HCT116 (cell line): ENCODE measurements at regions not wholly inside any gene's neighbourhood (a gene's known extent, or its start where the extent isn't known, plus 50 kb on each side); places are given as distances from the start of the nearest gene placed in this dataset.

Experiments used
- ATAC-seq: fragments of 200-7000 bp; cut with Tn5 transposase; 2 replicates; pipeline ENCODE4 v1.9.1; 2020; ENCODE audit warnings: mild to moderate bottlenecking, moderate library complexity
- BruUV-seq: library from RNA; stranded (reverse); fragments of 400-500 nt; replicated peaks from 2 replicates; lab custom pipeline; 2021; lab: Mats Ljungman, UMichigan
- CTCF ChIA-PET: fragments of 300-600 bp; sonication (Branson Sonifier 250); formaldehyde crosslinking; loops from one replicate; lab custom pipeline; 2021; ENCODE audit warnings: antibody characterized with exemption; lab: Charles Lee
- POLR2A ChIA-PET: fragments of 300-600, 350-600 bp; sonication (Branson Sonifier 250); formaldehyde crosslinking; loops from one replicate; lab custom pipeline; 2021; ENCODE audit warnings: antibody characterized with exemption; lab: Charles Lee
- RAD21 ChIA-PET, 2 experiments: fragments of 300-600 bp; sonication (Branson Sonifier 250); formaldehyde crosslinking; loops; one replicate each; lab custom pipeline; 2023; ENCODE audit warnings: low total read pairs in 2 of 2; ENCODE audit not compliant: uncharacterized antibody in 2 of 2, unreplicated experiment in 2 of 2, low non-redundant PET in 1 of 2; lab: Charles Lee
- DNase-seq: peaks from one replicate; pipeline ENCODE4 v3.0.0-alpha.2; 2010; ENCODE audit warnings: low read depth, low spot score
- H2AFZ ChIP-seq: fragments of 200-600 bp; shearing (Covaris generic), sonication (generic); 2 replicates; pipeline ENCODE4 v1.6.1; 2017; ENCODE audit warnings: low read depth, mixed run types, mixed read lengths, antibody characterized with exemption, low read length; ENCODE audit not compliant: poor library complexity, severe bottlenecking
- H3K27ac ChIP-seq: 2 replicates; pipeline ENCODE4 v1.5.1; 2012; ENCODE audit warnings: low read depth, low read length
- H3K27me3 ChIP-seq: fragments of 200-600 bp; sonication (generic); 2 replicates; pipeline ENCODE4 v1.6.1; 2016; ENCODE audit warnings: mixed run types, low read length, mixed read lengths; ENCODE audit not compliant: insufficient read depth
- H3K36me3 ChIP-seq, 2 experiments: fragments of 200-500 bp in 1 of 2; fragments of 200-600 bp in 1 of 2; sonication (Bioruptor generic) in 1 of 2; sonication (generic) in 1 of 2; 2 replicates each; pipeline versions ENCODE4 v1.5.1 to v1.6.1; 2014 to 2016; ENCODE audit warnings: low read length in 2 of 2, inconsistent platforms in 1 of 2, mixed read lengths in 1 of 2, mixed run types in 1 of 2; ENCODE audit not compliant: insufficient read depth in 2 of 2, control insufficient read depth in 1 of 2
- H3K4me1 ChIP-seq, 2 experiments: fragments of 200-600 bp in 1 of 2; sonication (generic) in 1 of 2; 2 replicates each; pipeline versions ENCODE4 v1.5.1 to v1.6.1; 2012 to 2017; ENCODE audit warnings: low read length in 2 of 2, inconsistent platforms in 1 of 2, mild to moderate bottlenecking in 1 of 2, mixed read lengths in 1 of 2, mixed run types in 1 of 2, moderate library complexity in 1 of 2; ENCODE audit not compliant: insufficient read depth in 2 of 2, control insufficient read depth in 1 of 2
- H3K4me2 ChIP-seq: fragments of 200-600 bp; sonication (generic); 2 replicates; pipeline ENCODE4 v1.6.1; 2017; ENCODE audit warnings: mixed run types, low read length, mixed read lengths
- H3K4me3 ChIP-seq, 2 experiments: fragments of 200-600 bp in 1 of 2; sonication (generic) in 1 of 2; replicated peaks in 1 of 2; 2 replicates each; pipeline ENCODE4 v1.5.1; 2011 to 2016; ENCODE audit warnings: low read length in 2 of 2, control low read depth in 1 of 2, low read depth in 1 of 2, mild to moderate bottlenecking in 1 of 2, mixed read lengths in 1 of 2, mixed run types in 1 of 2
- H3K79me2 ChIP-seq: fragments of 200-600 bp; sonication (generic); 2 replicates; pipeline ENCODE4 v1.6.1; 2017; ENCODE audit warnings: mild to moderate bottlenecking, mixed run types, low read length, moderate library complexity, mixed read lengths; ENCODE audit not compliant: insufficient read depth
- H3K9ac ChIP-seq: fragments of 200-600 bp; sonication (generic); 2 replicates; pipeline ENCODE4 v1.6.1; 2016; ENCODE audit warnings: low read length, mixed read lengths
- H3K9me2 ChIP-seq: fragments of 200-600 bp; sonication (generic), shearing (Covaris generic); 2 replicates; pipeline ENCODE4 v1.6.1; 2017; ENCODE audit warnings: mixed run types, mild to moderate bottlenecking, moderate library complexity; ENCODE audit not compliant: insufficient read depth
- H3K9me3 ChIP-seq, 2 experiments: fragments of 200-500 bp in 1 of 2; fragments of 200-600 bp in 1 of 2; sonication (Bioruptor generic) in 1 of 2; sonication (generic) in 1 of 2; 2 replicates each; pipeline ENCODE4 v1.6.1; 2014 to 2017; ENCODE audit warnings: low read length in 2 of 2, mixed read lengths in 2 of 2, inconsistent platforms in 1 of 2, low read depth in 1 of 2, mild to moderate bottlenecking in 1 of 2, mixed run types in 1 of 2, moderate library complexity in 1 of 2; ENCODE audit not compliant: control insufficient read depth in 1 of 2, insufficient read depth in 1 of 2
- H4K20me1 ChIP-seq: fragments of 200-600 bp; sonication (generic), shearing (Covaris generic); 2 replicates; pipeline ENCODE4 v1.6.1; 2017; ENCODE audit warnings: mixed run types, mild to moderate bottlenecking, moderate library complexity; ENCODE audit not compliant: insufficient read depth
- JUND ChIP-seq: IDR thresholded peaks from 2 replicates; pipeline ENCODE4 v1.6.1; 2012
- RAD21 ChIP-seq: IDR thresholded peaks from 2 replicates; pipeline ENCODE4 v1.6.1; 2012; ENCODE audit warnings: low read depth, mild to moderate bottlenecking
- YY1 ChIP-seq: IDR thresholded peaks from 2 replicates; pipeline ENCODE4 v1.6.1; 2011; ENCODE audit warnings: low read length, low read depth, moderate library complexity, mild to moderate bottlenecking; ENCODE audit not compliant: insufficient replicate concordance; ENCODE audit errors: extremely low read depth
- ZNF274 ChIP-seq: fragments of 200-500 bp; sonication (Bioruptor generic); IDR thresholded peaks from 2 replicates; pipeline ENCODE4 v1.6.1; 2014; ENCODE audit warnings: mild to moderate bottlenecking, low read depth, low read length, inconsistent platforms
- intact Hi-C: fragments of 100-400 bp; cut with micrococcal nuclease; formaldehyde crosslinking; loops from 2 replicates; pipeline ENCODE4 v1.10.0; 2022
- TF ChIP-seq, protein P1 (sequence below): IDR thresholded peaks from 2 replicates; pipeline ENCODE4 v1.6.1; 2012; ENCODE audit warnings: low read depth
- TF ChIP-seq, protein P2 (sequence below): IDR thresholded peaks from 2 replicates; pipeline ENCODE4 v1.6.1; 2012
- TF ChIP-seq, protein P3 (sequence below), 3 experiments: fragments of 200-600 bp in 1 of 3; sonication (generic) in 1 of 3; IDR thresholded peaks in 2 of 3; conservative IDR thresholded peaks in 1 of 3; 2 replicates each; pipeline ENCODE4 v1.5.1; 2012 to 2017; ENCODE audit warnings: low read depth in 2 of 3, low read length in 2 of 3, antibody characterized with exemption in 1 of 3, borderline replicate concordance in 1 of 3, control low read depth in 1 of 3, mild to moderate bottlenecking in 1 of 3, mixed read lengths in 1 of 3, mixed run types in 1 of 3, moderate library complexity in 1 of 3; ENCODE audit not compliant: insufficient read depth in 1 of 3

DNA sequence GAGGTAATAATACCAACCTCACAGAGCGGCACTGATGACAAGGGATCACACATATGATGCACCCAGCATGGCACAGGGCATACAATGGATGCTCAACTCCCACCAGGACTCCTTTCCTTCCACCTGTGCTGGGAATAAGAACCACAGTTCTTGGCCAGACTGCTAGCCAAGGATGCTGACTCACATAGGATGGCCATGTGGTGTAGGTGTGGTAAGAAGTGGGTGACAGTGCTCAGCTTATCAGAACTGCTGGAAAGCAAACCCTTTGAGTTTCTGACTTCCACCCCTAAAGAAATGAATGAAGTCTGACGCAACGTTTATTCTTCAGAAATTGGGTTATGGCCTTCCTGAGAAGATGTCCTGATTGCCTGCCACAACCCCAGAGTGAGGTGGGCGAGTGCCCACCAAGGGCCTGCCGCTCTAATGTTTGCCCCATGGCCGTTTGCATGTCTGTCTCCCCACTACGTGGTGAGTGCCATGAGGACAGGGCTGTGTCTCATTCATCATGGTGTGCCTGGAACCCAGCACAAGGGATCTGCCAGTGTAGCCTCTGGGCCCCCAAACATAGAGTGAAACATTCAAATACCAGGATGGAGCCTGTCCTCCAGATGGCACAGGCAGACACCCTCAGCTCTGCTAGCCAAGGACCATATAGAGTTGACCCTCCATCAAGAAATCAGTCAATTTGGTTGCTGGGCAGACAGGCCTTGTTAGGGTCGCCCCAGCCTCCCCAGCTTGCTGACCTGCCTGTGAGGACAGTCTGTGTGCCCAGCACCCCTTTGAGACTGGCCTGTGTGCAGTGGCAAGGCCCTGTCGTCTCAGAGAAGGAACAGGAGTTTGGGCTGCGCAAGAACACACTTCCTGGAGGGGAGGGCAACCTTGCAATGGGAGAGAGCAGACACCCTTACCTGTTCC, 57.6 kb upstream of the SLCO2A1 start:
- Histone ChIP-seq H3K4me3 (no peak overlapping the region), H3K9me2 (no peaks in the 10 kb centered on the region), H2AFZ (no peak overlapping the region), H3K36me3 (no peaks in the 10 kb centered on the region), H3K79me2 (no peaks in the 10 kb centered on the region), H4K20me1 (no peaks in the 10 kb centered on the region), H3K4me1 (no peaks in the 10 kb centered on the region), H3K27me3 (no peaks in the 10 kb centered on the region), H3K9ac (no peak overlapping the region), H3K9me3 (no peaks in the 10 kb centered on the region), H3K27ac (no peak overlapping the region), H3K4me2 (no peak overlapping the region)
- CTCF ChIA-PET: no interaction called here
- POLR2A ChIA-PET: no interaction called here
- BruUV-seq: no TSS peak
- RAD21 ChIA-PET: no interaction called here
- no peak for DNase-seq
- TF ChIP-seq ZNF274: no peak
- TF ChIP-seq RAD21: no peak
- TF ChIP-seq JUND: no peak
- TF ChIP-seq, protein P1, sequence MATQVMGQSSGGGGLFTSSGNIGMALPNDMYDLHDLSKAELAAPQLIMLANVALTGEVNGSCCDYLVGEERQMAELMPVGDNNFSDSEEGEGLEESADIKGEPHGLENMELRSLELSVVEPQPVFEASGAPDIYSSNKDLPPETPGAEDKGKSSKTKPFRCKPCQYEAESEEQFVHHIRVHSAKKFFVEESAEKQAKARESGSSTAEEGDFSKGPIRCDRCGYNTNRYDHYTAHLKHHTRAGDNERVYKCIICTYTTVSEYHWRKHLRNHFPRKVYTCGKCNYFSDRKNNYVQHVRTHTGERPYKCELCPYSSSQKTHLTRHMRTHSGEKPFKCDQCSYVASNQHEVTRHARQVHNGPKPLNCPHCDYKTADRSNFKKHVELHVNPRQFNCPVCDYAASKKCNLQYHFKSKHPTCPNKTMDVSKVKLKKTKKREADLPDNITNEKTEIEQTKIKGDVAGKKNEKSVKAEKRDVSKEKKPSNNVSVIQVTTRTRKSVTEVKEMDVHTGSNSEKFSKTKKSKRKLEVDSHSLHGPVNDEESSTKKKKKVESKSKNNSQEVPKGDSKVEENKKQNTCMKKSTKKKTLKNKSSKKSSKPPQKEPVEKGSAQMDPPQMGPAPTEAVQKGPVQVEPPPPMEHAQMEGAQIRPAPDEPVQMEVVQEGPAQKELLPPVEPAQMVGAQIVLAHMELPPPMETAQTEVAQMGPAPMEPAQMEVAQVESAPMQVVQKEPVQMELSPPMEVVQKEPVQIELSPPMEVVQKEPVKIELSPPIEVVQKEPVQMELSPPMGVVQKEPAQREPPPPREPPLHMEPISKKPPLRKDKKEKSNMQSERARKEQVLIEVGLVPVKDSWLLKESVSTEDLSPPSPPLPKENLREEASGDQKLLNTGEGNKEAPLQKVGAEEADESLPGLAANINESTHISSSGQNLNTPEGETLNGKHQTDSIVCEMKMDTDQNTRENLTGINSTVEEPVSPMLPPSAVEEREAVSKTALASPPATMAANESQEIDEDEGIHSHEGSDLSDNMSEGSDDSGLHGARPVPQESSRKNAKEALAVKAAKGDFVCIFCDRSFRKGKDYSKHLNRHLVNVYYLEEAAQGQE: no peak
- TF ChIP-seq, protein P2, sequence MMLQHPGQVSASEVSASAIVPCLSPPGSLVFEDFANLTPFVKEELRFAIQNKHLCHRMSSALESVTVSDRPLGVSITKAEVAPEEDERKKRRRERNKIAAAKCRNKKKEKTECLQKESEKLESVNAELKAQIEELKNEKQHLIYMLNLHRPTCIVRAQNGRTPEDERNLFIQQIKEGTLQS: no peak
- TF ChIP-seq YY1: no peak
- TF ChIP-seq, protein P3, sequence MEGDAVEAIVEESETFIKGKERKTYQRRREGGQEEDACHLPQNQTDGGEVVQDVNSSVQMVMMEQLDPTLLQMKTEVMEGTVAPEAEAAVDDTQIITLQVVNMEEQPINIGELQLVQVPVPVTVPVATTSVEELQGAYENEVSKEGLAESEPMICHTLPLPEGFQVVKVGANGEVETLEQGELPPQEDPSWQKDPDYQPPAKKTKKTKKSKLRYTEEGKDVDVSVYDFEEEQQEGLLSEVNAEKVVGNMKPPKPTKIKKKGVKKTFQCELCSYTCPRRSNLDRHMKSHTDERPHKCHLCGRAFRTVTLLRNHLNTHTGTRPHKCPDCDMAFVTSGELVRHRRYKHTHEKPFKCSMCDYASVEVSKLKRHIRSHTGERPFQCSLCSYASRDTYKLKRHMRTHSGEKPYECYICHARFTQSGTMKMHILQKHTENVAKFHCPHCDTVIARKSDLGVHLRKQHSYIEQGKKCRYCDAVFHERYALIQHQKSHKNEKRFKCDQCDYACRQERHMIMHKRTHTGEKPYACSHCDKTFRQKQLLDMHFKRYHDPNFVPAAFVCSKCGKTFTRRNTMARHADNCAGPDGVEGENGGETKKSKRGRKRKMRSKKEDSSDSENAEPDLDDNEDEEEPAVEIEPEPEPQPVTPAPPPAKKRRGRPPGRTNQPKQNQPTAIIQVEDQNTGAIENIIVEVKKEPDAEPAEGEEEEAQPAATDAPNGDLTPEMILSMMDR (IDR thresholded peaks at IDR 0.05 in 2 of 3, conservative IDR thresholded peaks at IDR 0.05 in 1 of 3; ENCODE audit: borderline replicate concordance in 1 of 3, insufficient read depth in 1 of 3, low read depth in 2 of 3, low read length in 2 of 3): no peak
- ATAC-seq: no peak
- intact Hi-C loops: no loop called here
